T follicular helper cell (primary cell): ENCODE measurements at regions not wholly inside any gene's neighbourhood (a gene's known extent, or its start where the extent isn't known, plus 50 kb on each side); places are given as distances from the start of the nearest gene placed in this dataset.

Experiments used
- DNase-seq: peaks from one replicate; pipeline ENCODE4 v3.0.0-alpha.2; 2020; ENCODE audit warnings: low read depth

DNA sequence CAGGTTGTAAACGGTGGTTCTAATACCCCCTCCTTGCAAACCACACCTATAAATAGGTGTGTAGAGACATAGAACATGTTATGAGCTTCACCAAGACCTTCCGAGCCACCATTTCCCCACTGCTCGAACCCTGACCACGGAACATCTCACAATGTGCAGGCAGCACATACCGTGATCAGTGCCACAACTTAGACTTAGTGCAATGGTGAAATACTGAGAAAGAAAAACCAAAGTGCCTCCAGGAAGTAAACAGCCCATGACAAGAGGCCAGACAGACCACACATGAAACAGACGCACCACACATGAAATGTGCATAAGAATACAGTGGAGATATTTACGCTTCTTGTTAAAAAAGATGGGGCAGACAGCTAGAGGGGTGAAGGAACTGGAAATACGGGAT, 166.9 kb upstream of the CCND2 start:
- DNase-seq: no peak

DNA sequence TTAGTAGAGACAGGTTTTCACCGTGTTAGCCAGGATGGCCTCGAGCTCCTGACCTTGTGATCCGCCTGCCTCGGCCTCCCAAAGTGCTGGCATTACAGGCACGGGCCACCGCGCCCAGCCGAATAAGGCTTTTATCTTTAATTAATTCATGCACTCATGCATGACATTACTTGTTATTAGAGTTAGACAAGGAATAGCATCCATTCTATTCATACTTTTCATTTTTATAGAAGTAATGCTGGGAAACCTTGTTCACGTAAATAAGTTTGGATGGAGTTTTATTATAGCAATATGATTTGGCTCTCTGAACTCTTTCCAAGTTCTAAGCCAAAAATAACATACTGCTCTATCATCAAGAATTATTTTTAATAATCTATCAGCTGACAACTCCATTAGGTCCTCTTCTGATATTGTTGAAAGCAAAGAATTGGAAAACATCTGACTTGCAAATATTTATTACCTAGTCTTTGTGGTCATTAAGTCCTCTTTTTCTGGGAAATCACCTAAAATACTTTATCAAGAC, 168.8 kb upstream of the CCND2 start:
- no peak for DNase-seq

GRCh38 chr12:4099276-4099675, 174.3 kb upstream of the CCND2 start:
- no peak for DNase-seq

- no peak for DNase-seq
Observed at GRCh38 chr12:4091016-4091743, 182.4 kb upstream of the CCND2 start.

- no peak for DNase-seq
Observed at GRCh38 chr12:4089956-4090355, 183.6 kb upstream of the CCND2 start.

GRCh38 chr12:4089121-4089606, 184.4 kb upstream of the CCND2 start:
- no peak for DNase-seq

- DNase-seq: no peak
Observed at GRCh38 chr12:4088451-4088850, 185.1 kb upstream of the CCND2 start.

GRCh38 chr12:4086481-4086880, 187.1 kb upstream of the CCND2 start:
- DNase-seq: no peak

GRCh38 chr12:4084573-4084972, 189.0 kb upstream of the CCND2 start:
- no peak for DNase-seq

- no peak for DNase-seq
Observed at GRCh38 chr12:4082809-4083403, 190.7 kb upstream of the CCND2 start.

- no peak for DNase-seq
Observed at GRCh38 chr12:4080213-4080612, 193.3 kb upstream of the CCND2 start.

DNA sequence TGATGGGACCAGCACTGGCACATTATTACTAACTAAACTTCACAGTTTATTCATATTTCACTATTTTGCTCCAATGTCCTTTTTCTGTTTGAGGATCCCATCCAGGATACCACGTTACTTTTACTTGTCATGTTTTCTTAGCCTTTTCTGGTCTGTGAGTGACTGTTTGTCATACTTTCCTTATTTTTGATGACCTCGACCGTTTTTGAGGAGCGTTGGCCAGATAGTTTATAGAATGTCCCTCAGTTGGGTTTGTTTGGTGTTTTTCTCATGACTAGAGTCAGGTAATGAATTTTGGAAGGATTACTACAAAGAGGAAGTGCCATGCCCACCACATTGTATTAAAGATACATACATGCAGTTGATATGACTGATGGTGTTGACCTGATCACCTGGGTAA, 199.4 kb upstream of the CCND2 start:
- no peak for DNase-seq

DNA sequence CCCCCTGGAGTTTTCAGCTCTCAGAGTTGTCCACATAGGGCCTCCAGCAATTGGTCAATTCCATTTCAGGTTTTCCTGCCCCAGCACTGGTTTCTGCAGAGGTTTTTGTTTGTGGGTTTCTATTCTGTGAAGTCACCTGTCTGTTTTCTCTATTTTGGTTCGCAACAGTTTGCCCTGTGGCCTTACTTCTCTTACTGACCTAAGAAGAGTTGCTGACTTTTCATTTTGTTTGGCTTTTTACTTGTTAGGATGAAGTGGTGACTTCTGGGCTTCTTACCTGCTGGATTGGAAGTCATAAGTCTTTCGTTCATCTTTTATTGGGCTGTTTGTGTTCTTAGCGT, 196.4 kb upstream of the PARP11 start:
- no peak for DNase-seq

- no peak for DNase-seq
Observed at GRCh38 chr12:4068981-4069669, 195.9 kb upstream of the PARP11 start.

GRCh38 chr12:4064008-4064407, 190.8 kb upstream of the PARP11 start:
- no peak for DNase-seq

DNA sequence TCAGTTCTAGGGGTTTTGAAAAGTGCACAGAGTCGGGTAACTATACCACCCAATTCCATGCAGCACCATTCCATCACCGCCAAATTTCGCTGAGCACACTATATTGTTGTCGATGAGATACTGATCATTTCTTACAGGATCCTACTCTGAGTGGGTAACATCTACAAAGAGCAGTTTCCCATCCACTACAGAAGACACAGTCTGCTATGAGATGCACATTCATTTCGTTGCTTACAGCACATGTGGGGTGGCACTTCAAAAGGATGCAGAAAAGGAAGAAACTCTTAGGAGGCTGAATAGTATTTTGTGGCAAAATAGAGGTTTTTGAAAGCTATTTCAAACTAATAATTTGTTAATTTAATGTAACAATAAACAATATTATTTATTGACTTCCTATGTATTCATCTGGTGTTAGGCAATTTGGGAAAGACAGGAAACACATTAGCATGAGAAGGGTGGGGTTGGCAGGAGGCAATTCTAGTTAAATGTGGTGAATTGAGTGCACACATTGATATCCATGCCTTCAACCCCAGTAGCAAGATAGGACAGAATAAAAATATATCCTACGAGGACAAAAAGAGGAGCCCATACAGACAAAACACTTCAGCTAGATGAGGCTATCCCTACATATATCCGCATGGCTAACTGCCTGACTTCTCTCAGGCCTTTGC, 186.8 kb upstream of the PARP11 start:
- DNase-seq: no peak

- DNase-seq: no peak
Observed at GRCh38 chr12:4056910-4057845, 184.0 kb upstream of the PARP11 start.

DNA sequence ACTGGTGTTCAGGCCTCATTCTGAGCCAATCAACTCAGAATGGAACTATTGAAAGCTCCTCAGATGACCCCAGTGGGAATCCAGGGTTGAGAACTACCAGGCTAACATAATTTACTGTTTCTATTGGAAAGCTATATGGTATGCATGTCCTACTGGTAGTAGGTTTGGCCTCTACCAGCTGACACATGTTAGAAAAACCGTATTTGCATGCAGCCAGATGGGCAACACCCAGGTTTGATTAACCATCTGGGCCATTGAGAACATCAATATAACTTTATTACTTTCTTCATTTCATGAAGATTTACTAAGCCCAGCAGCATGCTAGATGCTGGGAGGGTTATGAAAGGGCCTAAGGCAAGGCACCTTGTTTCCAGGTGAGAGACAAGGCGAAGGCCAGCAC, 181.4 kb upstream of the PARP11 start:
- DNase-seq: no peak

DNA sequence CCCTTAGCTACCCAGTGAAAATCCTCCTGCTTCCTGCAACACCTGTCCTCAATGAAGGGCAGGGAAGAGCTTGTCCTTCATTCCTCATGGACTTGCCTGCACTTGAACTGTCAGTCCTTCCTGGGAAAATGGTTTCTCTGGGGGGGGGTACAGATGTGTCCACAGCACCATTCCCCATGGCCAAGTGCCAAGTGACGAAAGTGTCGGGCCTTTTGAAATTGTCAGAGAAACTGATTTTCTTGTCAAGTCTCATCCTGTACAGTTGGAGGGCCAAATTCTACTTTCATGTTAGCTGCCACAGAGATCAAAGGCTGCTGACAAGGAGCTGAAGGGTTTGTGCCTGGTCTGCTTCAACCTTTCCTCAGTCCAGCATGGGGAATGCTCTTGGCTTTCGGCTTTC, 179.5 kb upstream of the PARP11 start:
- DNase-seq: no peak

DNA sequence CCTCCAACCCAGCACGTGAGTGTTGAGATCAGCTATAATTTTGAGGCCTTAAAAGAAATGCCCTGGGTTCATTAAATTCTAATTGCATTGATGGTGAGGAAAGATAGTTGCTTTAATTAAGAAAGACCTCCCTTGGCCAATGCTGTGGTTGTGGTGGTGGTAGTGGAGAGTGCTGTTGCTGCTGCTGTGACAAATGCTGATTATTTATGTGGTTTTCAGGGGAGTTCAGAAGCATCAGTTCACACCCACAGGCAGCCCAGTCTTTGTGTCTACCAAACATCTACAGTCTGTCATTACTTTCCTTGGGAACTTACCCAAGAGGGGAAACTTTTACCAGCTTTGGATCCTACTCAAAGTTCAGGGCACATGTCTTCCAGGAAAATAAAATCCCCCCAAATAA, 178.4 kb upstream of the PARP11 start:
- no peak for DNase-seq

GRCh38 chr12:4050340-4050739, 177.1 kb upstream of the PARP11 start:
- no peak for DNase-seq
